ENCODE measurements at regions not wholly inside any gene's neighbourhood (a gene's known extent, or its start where the extent isn't known, plus 50 kb on each side); places are given as distances from the start of the nearest gene placed in this dataset.

GRCh38 chr20:60500038-60500701 lies 541.9 kb downstream of the CDH26 start (continued):
- no peak for TF ChIP-seq CBX8 (IDR thresholded peaks at IDR 0.05; ENCODE audit: borderline replicate concordance, low read depth, low read length)
- no peak for TF ChIP-seq SAP30 (IDR thresholded peaks at IDR 0.05; ENCODE audit: insufficient read depth, insufficient replicate concordance, low read length)

Data from H1 (cell line).